ENCODE measurements at regions not wholly inside any gene's neighbourhood (a gene's known extent, or its start where the extent isn't known, plus 50 kb on each side); places are given as distances from the start of the nearest gene placed in this dataset.
"Not testable (repeated sequence)": the region's sequence is repeated elsewhere in the genome, so short reads cannot be mapped to it uniquely, and the experiment has no call there.

DNA sequence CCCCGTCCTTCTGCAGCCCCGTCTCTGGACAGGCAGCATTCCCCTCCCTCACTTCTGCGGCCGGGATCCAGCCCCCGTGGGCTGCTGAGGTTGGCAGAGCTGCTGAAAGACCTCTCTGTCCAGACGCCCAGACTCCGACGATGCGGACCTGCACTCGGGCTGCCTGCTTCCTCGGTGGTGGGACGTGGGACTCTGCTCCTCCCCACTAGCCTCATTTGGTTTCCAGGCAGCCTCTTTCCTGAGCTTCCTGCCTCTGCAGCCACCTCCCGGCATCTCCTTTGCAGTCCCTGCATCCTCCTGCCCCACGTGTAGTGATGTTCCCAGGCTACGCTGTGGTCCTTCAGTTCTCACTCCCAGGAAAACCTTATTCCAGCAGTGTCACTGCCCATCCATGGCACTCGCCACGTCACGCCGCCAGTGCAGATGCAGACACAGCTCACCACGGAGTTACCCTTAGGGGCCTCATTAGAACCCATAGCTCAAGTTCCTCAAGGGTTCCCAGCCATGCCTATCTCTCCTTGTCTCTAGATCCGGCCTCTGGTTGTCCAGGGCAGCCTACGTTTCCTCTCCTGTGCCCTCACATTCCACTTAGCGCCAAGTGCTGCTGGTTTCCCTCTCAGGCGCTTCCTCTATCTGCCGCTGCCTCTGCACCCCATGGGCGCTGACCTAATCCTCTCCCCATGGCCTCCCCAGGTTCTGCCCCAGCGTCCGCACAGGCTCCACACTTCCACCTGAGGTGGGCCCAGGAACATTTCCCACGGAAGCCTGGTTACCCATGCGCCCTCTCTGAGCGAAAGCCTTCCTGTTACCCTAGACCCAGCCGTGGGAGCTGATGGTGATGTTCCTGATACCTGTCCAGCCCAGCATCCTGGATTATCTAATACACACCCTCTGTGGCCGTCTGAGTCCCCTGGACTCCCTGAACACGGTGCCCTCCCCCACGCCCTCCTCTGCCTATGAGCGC lies 318.3 kb upstream of the MYT1L start:
- no peak overlapping the region for H3K4me3 ChIP-seq
- H3K27ac ChIP-seq, result no peak overlapping the region

DNA sequence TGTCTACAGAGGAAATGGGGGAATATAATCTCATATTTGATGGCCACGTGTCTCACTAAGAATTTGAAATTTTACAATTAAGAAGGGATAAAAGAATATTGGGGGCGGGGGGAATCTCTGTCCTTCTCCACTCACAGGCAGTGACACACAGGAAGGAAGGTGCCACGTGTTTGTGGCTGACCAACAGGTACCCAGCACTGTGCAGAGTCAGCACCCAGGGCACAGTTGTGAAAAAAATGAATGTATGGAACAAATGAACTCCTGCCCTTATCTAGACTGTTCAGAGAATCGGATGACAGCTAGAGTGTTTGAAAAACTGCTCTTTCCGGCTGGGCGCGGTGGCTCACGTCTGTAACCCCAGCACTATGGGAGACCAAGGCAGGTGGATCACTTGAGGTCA lies 317.0 kb upstream of the MYT1L start:
- Histone ChIP-seq H3K27ac (no peak overlapping the region), H3K4me3 (no peak overlapping the region)

DNA sequence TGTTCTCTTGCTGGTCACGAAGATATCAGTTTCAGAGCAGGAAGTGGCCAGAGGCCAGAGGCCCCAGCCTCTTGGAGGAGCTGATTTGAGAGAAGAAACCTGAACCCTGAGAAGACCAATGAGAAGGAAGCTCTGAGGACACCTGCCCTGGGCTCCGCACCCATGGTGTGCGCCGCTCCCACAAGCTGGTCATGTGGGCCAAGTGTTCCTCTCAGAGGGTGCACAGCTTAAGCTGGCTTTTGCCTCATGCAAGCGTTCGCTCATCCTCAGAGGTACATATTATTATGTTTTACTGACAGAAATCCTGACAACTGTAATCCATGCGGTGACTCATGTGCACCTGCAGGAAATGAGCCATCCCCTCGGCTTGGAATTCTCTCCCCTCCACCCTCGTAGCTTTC lies 316.1 kb upstream of the MYT1L start:
- no peak overlapping the region for H3K27ac ChIP-seq
- no peak overlapping the region for H3K4me3 ChIP-seq

DNA sequence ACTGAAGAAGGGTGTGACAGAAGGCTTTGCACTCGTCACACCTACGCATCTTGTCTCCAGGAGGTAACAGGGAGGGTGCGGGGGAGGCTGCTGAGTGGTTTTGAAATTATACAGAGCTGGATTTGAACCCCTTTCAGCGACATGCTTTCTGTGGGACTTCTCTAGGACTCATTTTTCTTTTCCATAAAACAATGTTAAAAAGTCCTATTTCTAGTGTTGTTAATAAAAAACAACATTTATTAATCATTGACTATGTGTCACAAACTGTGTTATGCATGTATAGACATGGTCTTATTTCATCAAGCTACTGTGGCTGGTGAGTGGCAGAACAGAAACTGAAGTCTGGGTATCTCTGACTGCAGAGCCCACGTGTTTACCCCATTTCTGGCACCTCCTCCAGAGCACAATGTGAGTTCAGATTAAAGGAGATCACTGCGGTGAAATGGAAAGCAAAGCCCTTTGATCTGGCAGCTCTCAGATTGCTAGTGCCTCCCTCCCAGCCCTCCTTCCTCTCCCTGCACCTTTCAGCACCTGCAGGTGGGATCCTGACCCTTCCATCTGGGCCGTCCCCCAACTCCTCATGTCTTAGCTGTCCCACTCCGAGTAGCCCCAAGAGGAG lies 315.5 kb upstream of the MYT1L start:
- Histone ChIP-seq H3K4me3 (no peak overlapping the region), H3K27ac (no peak overlapping the region)

DNA sequence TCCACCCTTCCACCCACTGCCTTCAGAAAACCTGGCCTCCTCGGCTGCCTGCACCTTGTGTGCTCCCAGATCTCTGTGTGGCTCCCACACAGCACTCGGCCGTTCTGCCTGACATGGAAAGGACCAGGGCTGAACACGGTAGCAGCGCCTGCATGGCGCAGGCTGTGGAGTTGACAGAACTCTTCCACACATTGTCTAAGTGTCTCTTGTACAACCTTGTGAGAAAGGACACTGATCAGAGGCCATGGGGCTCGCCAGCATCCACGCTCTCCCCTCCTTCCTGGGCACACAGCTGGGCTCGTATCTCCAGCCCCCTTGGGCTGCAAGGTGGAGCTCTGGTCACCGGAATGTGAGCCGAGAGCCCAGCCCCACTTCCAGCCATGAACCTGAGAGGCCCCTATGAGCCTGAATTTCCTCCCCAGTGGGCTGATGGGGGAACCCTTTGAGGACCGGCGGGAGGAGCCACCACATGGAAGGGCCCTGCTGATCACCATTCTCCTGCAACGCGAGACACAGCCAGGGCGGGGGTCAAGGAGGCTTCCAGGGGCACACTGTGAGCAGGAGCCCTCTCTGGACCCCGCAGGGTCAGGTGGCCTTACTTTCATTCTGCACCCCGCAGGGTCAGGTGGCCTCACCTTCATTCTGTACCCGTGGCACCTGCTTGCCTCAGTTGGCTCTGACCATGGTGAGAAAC lies 314.2 kb upstream of the MYT1L start:
- no peak overlapping the region for H3K4me3 ChIP-seq

DNA sequence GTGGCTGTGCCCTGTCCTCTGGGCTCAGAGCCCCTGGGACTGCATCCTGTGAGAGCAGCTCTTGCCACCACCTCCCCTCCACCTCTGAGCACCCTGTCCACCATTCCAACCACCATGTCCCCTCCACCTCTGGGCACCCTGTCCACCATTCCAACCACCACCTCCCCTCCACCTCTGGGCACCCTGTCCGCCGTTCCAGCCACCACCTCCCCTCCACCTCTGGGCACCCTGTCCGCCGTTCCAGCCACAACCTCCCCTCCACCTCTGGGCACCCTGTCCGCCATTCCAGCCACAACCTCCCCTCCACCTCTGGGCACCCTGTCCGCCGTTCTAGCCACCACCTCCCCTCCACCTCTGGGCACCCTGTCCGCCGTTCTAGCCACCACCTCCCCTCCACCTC lies 313.7 kb upstream of the MYT1L start:
- H3K4me3 ChIP-seq, H3K27ac ChIP-seq: not testable (repeated sequence)

More for the DNA sequence above, 314.2 kb upstream of the MYT1L start:
- no peak overlapping the region for H3K27ac ChIP-seq

DNA sequence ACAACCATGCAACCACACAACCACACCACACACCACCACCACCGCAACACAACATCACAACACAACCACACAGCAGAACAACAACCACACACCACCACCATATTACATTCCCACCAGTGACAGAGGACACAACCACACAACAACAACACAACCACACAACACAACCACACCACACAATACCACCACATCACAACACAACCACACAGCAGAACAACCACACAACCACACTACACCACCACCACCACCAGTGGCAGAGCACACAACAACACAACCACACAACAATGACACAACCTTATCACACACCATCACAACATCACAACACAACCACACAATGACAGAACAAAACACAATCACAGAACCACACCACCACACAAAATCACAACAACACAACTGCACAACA lies 313.0 kb upstream of the MYT1L start:
- H3K27ac ChIP-seq, result no peak overlapping the region

DNA sequence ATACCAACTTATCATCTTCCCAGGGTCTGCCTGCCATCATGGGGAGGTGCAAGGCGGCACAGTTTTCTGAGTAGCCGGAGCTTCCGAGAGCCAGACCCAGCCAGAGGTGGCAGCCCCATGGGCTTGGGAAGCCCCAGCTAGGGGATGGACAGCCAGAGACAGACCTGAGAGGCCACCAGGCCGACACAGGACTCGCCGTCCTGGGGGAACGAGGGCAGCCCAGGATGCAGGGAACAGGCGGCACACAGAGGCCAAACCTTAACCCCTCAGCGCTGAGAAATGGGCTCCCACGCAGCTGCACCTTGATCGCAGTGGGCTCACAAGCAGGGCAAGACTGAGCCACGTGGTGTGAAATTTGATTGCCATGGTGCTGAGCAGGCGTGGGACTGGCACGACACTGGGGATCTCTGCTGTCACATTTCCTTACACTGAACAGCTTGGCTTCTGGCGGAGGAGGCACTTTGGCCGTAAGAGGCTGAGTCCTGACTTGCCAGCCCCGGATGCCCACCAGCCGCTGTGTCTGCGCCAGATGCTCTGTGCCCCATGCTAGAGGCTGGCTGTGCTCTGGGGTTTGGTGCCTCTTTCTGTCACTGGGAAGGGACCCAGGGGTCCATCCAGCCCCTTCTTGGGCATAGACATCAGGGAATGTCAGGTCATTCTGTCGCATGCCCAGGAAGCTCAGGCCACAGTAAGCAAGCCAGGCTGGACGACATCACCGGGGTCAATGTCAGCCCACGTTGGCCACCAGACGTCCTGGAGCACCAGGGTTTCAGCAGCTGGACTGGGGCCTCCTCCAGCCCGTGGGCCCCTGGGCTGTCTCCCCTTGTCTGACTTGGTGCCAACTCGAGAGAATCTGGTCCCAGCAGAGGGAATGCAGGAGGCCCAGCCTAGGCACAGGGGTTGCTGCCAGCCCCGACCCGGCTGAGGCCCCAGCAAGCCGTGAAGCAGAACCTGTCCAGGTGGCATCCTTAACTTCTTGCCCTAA lies 312.1 kb upstream of the MYT1L start:
- no peak overlapping the region for H3K27ac ChIP-seq
- no peak overlapping the region for H3K4me3 ChIP-seq

More for the DNA sequence above, 313.0 kb upstream of the MYT1L start:
- no peak overlapping the region for H3K4me3 ChIP-seq

DNA sequence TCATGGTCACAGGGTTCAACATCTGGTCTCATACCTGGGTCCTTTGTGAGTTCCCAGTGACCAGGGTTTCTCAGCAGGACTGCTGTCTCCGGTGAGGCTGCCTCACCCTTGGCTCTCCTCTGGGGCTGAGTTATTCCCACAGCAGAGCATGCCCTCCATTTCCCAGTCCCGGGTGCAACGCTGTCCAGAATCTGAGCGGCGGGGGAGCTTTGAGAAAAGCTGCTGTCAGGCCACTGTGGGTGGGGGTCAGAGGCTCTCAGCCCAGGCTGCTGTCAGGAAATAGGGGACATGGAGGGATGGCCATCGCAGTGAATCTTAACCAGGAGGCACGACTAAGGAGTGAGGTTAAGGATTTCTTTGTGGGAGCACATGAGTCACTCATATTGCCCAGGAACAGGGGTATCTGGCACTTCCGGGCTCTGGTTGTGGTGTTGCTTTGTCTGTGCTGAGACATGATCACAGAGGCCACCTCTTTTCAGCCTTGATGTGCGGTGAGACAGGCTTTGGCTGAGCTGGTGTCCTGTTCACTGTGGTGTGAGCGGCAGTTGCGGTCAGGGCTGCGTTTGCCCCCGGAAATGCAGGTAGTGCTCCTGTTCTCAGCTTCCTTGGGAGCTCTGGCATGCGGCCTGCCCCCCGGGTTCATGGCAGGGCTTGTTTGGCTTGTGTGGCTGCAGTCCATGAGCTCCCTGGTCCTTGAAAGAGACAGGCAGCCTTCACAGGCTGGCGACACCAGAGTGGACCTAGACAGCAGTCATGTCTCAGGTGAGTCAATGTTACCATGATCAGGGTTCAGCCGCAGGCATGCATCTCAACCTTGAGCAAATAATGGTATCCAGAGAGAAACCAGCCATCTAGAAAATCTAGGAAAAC lies 310.7 kb upstream of the MYT1L start:
- no peak overlapping the region for H3K27ac ChIP-seq
- H3K4me3 ChIP-seq, result no peak overlapping the region

DNA sequence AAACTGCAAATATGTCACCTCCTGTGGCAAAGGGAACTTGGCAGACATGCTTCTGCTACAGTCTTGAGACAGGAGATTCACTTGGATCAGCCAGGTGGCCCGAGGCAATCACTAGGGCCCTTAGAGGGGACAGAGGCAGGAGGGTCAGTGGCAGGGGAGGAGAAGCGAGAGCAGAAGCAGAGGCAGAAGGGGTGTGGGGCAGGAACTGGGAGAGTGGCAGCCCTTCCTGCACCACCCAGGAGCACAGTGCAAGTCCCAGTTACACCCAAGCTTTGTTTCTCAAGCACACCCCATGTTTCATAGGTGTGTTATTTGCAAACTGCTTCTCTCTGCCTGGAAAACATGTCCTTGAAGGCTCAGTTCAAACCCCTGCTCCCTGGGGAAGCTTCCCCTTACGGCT lies 309.7 kb upstream of the MYT1L start:
- no peak overlapping the region for H3K27ac ChIP-seq

DNA sequence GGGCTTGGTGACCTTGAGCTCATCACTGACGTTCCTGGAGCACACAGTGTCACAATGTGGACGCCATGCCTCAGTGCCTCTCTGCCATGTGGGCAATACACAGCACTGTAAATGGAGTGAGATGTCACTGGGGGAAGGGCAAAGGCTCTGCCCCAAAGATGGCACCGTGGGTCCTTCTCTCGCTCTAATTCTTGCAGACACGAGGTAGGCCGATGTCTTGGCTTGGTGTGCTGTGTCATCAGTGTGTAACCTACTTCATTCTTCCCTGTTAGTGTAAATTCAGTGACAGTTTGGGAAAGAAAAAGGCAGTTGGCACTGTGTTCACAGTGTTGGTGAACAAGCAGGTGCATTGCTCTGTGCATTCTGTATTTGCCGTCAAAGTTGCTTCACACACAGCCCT lies 309.3 kb upstream of the MYT1L start:
- Histone ChIP-seq H3K27ac (no peak overlapping the region), H3K4me3 (no peak overlapping the region)

More for the DNA sequence above, 309.7 kb upstream of the MYT1L start:
- no peak overlapping the region for H3K4me3 ChIP-seq

DNA sequence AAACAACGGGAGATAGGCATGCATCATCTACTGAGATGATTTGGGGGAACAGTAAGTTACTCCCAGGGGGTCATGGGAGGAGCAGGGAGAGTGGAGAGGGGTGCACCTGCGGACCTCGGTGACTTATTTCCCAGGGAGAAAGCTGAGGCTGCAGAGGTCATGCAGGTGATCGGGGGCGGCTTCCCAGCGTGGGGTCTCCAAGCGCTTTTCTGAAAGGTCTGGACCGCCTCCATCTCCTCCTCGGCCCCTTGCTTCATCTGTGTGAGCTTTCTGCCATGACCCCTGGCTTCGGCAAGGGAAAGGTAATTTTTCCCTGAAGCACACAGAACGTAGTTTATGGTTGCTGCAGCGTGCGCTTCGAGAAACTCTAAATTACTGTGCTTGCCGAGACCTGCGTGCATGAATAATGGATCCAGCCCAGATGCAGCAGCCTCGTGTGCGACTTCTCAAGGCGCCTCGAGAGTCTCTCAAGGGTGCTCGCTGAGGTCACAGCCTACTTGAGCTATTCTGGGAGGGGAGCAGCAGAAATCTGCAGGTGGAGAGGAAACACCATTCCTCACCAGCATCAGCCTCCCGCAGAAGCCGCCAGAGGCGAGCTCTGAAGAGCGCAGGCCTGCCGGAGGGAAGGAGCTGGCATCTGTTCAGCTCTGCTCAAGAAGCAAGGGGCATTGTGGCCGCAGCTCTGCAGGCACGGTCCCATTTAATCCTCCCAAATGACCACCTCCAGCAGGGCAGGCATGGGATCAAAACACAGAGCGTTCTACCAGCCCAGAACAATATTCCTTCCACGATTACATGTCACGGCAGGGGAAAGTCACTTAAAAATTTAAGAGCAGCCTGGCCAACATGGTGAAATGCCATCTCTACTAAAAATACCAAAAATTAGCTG lies 308.4 kb upstream of the MYT1L start:
- Histone ChIP-seq H3K4me3 (no peak overlapping the region), H3K27ac (no peak overlapping the region)

DNA sequence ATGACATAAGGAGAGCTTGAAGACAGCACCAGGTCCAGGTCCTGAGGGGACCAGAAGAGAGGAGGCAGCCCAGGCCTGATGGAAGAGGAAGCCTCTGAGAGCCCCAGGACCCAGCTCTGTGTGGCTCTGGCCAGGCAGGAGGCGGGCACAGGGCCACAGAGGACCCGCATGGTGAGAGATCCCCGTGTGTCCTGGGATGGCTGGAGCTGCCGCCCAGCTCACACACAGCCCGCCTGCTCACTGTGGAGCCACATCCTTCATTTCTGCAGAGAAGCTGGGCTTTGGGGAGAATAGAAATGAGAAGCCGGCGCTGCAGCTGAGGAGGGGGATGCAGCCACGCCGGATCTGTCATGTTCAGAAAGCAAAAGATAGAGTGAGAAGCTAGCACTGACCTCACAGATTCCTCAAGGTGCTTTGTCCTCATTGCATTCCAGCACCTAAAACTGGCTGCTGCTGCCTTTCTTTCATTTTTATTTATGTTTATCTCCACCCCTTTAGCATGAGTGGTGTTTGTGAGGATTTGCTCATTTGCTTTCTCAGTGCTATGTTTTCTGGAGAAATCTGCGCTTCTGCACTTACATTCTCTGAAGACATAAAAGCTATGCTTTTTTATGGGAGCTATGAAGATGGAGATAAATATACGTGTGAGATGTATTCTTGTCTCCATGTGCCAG lies 307.6 kb upstream of the MYT1L start:
- Histone ChIP-seq H3K27ac (no peak overlapping the region), H3K4me3 (no peak overlapping the region)

DNA sequence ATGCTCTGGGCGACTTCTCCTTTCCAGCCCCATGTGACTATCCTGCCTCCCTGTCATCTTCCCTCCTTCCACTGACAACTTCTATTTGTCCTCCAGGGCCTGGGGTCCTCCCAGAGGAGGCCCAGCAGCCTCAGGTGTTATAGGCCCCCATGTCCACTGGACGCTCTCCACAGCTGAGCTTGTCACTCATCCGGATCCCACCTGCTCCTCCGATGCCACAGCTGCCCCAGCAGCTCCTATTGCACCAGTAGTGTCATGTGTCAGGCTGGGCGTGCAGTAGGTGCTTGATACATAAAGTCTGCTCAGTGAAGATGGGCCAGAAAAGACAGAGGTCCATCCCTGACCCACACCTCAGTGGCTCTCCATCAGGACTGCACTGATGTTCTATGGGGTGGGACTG lies 305.7 kb upstream of the MYT1L start:
- Histone ChIP-seq H3K4me3 (no peak overlapping the region), H3K27ac (no peak overlapping the region)

DNA sequence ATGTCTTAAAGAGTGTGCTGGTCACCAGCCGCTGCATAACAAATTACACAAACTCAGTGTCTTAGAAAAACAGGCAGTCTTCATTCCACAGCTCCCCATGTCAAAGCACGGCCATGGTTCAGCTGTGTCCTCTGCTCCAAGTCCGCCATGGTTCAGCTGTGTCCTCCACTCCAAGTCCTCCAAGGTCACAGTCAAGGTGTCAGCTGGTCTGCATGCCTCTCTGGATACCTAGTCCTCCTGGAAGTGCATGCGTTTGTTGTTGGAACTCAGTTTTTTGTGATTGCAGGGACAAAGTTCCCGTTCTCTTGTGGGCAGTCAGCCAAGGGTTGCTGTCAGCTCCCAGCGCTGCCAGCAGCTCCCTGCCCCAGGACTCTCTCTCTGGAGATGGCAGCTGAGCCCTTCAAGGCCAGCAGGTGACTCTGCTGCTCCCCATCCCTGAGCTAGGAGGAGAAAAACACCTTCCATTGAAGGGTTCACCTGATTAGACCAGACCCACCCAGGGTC lies 304.0 kb upstream of the MYT1L start:
- H3K27ac ChIP-seq, result no peak overlapping the region
- H3K4me3 ChIP-seq, result no peak overlapping the region

DNA sequence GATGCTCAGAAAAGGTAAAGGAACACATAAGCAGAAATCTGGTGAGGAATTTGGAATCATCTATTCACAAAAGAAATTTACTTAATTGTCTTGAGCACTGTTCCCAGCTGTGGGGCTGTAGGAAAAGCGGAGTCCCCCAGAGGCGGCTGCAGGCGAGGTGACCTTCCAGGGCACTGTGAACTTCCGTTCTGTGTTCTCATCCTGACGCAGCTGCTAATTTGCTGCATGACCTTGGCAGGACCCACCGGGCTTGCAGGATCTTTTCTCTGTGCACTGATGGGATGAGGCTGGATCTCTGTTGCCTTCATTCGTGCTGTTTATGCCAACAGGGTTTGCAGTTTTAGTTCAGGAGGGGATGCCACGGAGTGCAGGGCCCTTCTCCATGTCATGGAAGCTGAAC lies 301.9 kb upstream of the MYT1L start:
- Histone ChIP-seq H3K27ac (no peak overlapping the region), H3K4me3 (no peak overlapping the region)

DNA sequence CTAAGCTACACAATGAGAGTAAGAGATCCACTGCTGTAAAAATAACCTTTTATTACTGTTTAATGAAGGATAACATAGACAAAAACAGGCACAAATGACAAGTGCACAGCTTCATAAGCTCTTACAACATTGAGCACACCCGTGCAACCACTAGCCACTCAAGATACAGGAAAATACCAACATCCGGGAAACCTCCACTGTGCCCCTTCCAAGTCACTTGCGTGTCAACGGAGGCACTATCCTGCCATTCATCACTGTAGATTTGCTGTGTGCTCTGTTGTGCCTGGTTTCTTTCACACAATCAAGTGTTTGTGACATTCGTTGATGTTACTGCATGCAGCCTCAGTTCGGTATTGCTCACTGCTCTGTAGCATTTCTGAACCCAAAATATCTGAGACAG lies 292.9 kb upstream of the MYT1L start:
- H3K27ac ChIP-seq, result no peak overlapping the region
- H3K4me3 ChIP-seq, result no peak overlapping the region

Measured in skin epidermis (tissue), 12 donors.